Activated naive CD4-positive, alpha-beta T cell treated with anti-CD3 and anti-CD28 coated beads for 36 hours (primary cell): ENCODE measurements at regions not wholly inside any gene's neighbourhood (a gene's known extent, or its start where the extent isn't known, plus 50 kb on each side); places are given as distances from the start of the nearest gene placed in this dataset.

Experiments used
- CTCF ChIA-PET: fragments of 350-600 bp; sonication (Branson Sonifier 250); formaldehyde crosslinking; loops from one replicate; lab custom pipeline; 2021; ENCODE audit warnings: antibody characterized with exemption; lab: Charles Lee
- DNase-seq: peaks from one replicate; pipeline ENCODE4 v3.0.0-alpha.2; 2020
- H3K27ac Mint-ChIP-seq: one replicate; pipeline ENCODE4 v1.8.0; 2021; ENCODE audit warnings: mild to moderate bottlenecking, mixed read lengths
- H3K27me3 Mint-ChIP-seq: one replicate; pipeline ENCODE4 v1.8.0; 2021; ENCODE audit warnings: low read depth, mixed read lengths
- H3K36me3 Mint-ChIP-seq: one replicate; pipeline ENCODE4 v1.8.0; 2021; ENCODE audit warnings: low read depth, mixed read lengths
- H3K4me1 Mint-ChIP-seq: one replicate; pipeline ENCODE4 v1.8.0; 2021; ENCODE audit warnings: low read depth, mixed read lengths
- H3K4me3 Mint-ChIP-seq: one replicate; pipeline ENCODE4 v1.8.0; 2021; ENCODE audit warnings: mild to moderate bottlenecking, moderate library complexity, mixed read lengths
- H3K9me3 Mint-ChIP-seq: one replicate; pipeline ENCODE4 v1.8.0; 2021; ENCODE audit warnings: mixed read lengths
- intact Hi-C: fragments of 100-400 bp; cut with micrococcal nuclease; formaldehyde crosslinking; loops from one replicate; pipeline ENCODE4 v1.15.1; 2023

GRCh38 chr6:40308533-40309306 lies 278.4 kb downstream of the LRFN2 start:
- DNase-seq: peak; percentile 82
- CTCF ChIA-PET: interaction anchor here (0.6 to 1.3 kb wide), 6 partner anchors 10 to 946 kb away, joined by 3 to 5 read pairs (median 3); no protein-coding TSS in a partner anchor
- Mint-ChIP-seq H3K27ac (no peak overlapping the region), H3K4me3 (no peak overlapping the region), H3K9me3 (peaks cover 2% of the 10 kb centered on the region), H3K36me3 (no peaks in the 10 kb centered on the region), H3K4me1 (no peaks in the 10 kb centered on the region), H3K27me3 (peaks cover 33% of the 10 kb centered on the region)
- intact Hi-C loops: loop anchor here (1.0 to 5.0 kb wide), 4 partner anchors 327 to 961 kb away; no protein-coding TSS in a partner anchor

DNA sequence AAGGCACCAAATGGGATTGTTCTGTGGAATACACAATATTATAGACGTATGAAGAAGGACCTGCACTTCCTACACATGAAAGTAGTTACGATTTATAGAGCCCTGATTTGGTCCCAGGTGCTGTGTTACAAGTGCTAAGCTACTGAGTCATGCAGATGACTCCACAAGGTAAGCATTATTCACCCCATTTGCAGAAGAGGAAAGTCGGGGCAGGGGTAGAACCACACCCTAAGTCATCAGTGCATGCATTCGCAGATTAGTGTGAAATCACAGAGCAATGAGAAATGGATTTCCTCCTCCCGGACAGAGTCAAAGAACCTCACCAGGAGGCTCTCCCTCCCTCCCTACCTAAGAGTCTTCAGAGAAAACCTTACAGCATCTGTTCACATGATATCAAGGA lies 279.5 kb downstream of the LRFN2 start:
- Mint-ChIP-seq H3K27me3 (peaks cover 33% of the 10 kb centered on the region), H3K4me1 (no peaks in the 10 kb centered on the region), H3K36me3 (no peaks in the 10 kb centered on the region), H3K27ac (no peak overlapping the region), H3K9me3 (peaks cover 2% of the 10 kb centered on the region), H3K4me3 (no peak overlapping the region)
- intact Hi-C loops: loop anchor here (1.0 to 5.0 kb wide), 4 partner anchors 326 to 960 kb away; no protein-coding TSS in a partner anchor
- no peak for DNase-seq
- CTCF ChIA-PET: interaction anchor here (0.6 kb wide), 1 partner anchor 945 kb away, joined by 3 read pairs; no protein-coding TSS in a partner anchor

DNA sequence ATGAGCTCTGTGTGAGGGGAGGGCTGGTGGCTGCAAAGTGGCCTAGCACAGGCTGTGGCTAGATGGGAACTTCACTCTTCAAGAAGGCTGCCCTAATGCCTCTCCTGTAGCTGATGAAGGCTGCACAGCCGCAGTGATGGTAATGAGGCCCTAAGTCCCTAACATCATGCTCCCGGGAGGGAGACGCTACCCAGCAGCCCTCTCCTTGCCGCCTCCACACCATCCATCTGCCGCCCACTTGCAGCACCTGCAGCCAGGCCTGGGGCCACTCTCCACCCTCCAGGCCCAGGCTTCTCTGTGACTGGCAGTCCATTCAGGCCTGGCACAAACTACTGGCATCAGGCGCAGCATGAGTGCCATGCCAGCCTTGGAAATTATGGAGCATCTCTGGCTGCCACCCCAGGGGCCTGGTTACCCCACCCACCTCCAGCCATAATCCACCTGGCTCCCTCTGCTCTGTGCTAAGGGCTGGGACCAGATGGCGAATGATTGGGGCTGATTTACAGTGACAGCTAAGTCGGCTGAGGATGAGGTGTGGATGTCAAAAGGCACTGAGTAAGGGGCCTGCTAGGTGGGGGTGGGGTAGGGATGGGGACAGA lies 284.2 kb downstream of the LRFN2 start:
- Mint-ChIP-seq H3K27me3 (peaks cover 28% of the 10 kb centered on the region), H3K4me1 (no peaks in the 10 kb centered on the region), H3K9me3 (peaks cover 2% of the 10 kb centered on the region), H3K27ac (no peak overlapping the region), H3K4me3 (no peak overlapping the region), H3K36me3 (no peaks in the 10 kb centered on the region)
- intact Hi-C loops: no loop called here
- CTCF ChIA-PET: no interaction called here
- DNase-seq: no peak

DNA sequence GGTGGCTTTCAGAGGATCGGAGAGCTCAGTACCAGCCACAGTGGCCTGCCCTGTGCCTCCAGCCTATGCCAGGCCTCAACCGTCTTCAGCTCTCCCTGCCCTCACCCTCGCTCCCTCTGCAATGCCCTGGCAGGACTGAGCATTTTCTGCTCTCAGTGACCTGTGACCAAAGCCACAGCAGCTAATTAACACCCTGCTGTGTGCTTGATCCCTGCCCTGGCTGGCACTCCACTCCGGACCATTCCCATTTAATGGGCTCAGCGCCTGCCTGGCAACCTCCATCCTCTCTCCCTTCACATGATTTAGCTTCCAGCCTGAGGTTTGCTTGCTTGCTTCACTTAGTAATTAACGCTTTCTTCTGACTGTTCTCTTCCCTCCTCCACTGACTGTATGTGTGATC lies 287.5 kb downstream of the LRFN2 start:
- H3K27me3 Mint-ChIP-seq: peaks cover 10% of the 10 kb centered on the region
- no peaks in the 10 kb centered on the region for H3K4me1 Mint-ChIP-seq
- H3K27ac Mint-ChIP-seq: no peak overlapping the region
- H3K9me3 Mint-ChIP-seq: peaks cover 5% of the 10 kb centered on the region
- intact Hi-C loops: no loop called here
- H3K4me3 Mint-ChIP-seq: no peak overlapping the region
- no peak for DNase-seq
- CTCF ChIA-PET: no interaction called here
- no peaks in the 10 kb centered on the region for H3K36me3 Mint-ChIP-seq

DNA sequence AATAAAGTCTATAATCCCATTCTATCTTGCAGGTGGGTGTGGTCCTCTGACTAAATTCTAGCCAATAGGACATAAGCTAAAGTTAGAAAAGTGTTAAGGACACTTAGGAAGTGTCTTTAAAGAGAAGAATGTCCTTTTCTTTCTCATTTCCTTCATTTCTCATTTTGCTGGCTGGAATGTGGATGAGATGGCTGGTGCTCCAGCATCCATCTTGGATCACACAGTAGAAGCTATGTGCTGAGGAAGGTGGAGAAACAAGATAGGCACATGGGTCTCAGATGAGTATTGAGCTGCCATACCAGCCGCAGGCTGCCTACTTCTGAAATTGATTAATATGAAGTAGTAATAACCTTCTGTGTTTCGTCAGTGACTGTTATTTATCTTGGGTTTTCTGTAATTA lies 289.0 kb downstream of the LRFN2 start:
- Mint-ChIP-seq H3K36me3 (no peaks in the 10 kb centered on the region), H3K4me3 (no peak overlapping the region), H3K4me1 (no peaks in the 10 kb centered on the region), H3K27ac (no peak overlapping the region), H3K9me3 (peaks cover 5% of the 10 kb centered on the region), H3K27me3 (peaks cover 9% of the 10 kb centered on the region)
- CTCF ChIA-PET: no interaction called here
- intact Hi-C loops: no loop called here
- no peak for DNase-seq

DNA sequence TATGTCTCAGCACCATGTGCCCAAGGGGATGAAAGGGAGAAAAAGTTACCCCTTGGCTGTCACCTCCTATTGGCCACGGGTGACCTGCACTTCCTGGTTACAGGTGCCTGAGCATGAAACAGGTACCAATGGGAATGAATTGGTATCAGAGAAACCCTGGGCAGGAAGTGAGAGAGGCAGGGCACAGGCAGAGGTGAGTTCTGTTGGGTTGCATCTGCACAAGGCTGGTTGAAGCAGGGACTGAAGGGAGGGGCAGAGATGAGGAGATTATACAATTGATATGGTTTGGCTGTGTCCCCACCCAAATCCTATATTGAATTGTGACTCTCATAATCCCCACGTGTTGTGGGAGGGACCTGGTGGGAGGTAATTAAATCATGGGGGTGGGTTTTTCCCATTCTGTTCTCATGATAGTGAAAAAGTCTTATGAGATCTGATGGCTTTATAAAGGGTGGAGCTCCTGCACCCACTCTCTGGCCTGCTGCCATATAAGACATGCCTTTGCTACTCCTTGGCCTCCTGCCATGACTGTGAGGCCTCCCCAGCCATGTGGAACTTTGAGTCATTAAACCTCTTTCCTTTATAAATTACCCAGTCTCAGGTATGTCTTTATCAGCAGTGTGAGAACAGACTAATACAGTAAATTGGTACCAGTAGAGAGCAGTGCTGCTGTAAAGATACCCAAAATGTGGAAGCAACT lies 291.8 kb downstream of the LRFN2 start:
- intact Hi-C loops: no loop called here
- peak; percentile 12 for DNase-seq
- Mint-ChIP-seq H3K36me3 (no peaks in the 10 kb centered on the region), H3K4me3 (no peak overlapping the region), H3K27me3 (peaks cover 23% of the 10 kb centered on the region), H3K9me3 (peaks cover 5% of the 10 kb centered on the region), H3K27ac (no peak overlapping the region), H3K4me1 (no peaks in the 10 kb centered on the region)
- CTCF ChIA-PET: no interaction called here

DNA sequence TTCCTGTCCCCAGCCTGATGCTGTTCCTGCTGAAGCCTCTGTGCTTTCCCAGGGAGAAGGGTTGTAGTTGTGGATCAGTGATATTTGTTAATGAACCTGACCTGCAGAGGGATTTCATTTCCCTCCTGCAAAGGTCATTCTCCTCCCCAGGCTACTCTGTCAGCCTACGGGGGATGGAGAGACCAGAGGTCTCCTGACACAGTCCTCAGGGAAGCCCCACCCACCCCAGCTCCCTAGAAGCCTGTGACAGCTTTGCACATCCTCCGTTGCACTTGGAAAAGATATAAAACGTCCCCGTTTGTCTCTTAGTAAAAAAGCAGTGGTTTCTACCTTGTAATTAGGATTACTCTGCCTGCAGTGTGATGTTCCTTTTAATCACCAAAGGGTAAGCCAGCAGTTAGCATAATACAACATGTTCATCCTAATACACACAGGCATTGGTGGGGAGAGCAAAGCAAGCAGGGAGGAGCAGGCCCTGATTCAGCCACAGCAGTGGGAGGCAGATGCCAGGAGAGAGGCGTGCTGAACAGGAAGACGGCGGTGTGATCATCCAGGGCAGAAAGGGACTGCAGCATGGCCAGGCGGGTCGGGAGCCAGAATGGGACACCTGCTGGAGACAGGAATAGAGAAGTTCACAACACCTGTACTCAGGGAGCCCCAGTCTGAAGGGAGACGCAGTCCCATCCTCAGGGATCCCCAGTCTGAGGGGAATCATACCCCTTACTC lies 293.5 kb downstream of the LRFN2 start:
- H3K4me1 Mint-ChIP-seq: no peaks in the 10 kb centered on the region
- intact Hi-C loops: no loop called here

GRCh38 chr6:40293060-40293459 lies 294.1 kb downstream of the LRFN2 start:
- intact Hi-C loops: no loop called here
- Mint-ChIP-seq H3K36me3 (no peaks in the 10 kb centered on the region), H3K4me3 (no peak overlapping the region), H3K27ac (no peak overlapping the region), H3K4me1 (no peaks in the 10 kb centered on the region), H3K27me3 (peaks cover 24% of the 10 kb centered on the region), H3K9me3 (peaks cover 5% of the 10 kb centered on the region)
- CTCF ChIA-PET: no interaction called here
- DNase-seq: no peak

More for the DNA sequence above, 293.5 kb downstream of the LRFN2 start:
- no peak for DNase-seq
- CTCF ChIA-PET: interaction anchor here (0.7 kb wide), 1 partner anchor 745 kb away, joined by 3 read pairs; the partner anchor contains the start of gene UNC5CL
- Mint-ChIP-seq H3K36me3 (no peaks in the 10 kb centered on the region), H3K27ac (no peak overlapping the region), H3K27me3 (peaks cover 24% of the 10 kb centered on the region), H3K9me3 (peaks cover 5% of the 10 kb centered on the region), H3K4me3 (no peak overlapping the region)

- H3K36me3 Mint-ChIP-seq: no peaks in the 10 kb centered on the region
- H3K27me3 Mint-ChIP-seq: peaks cover 40% of the 10 kb centered on the region
- intact Hi-C loops: no loop called here
- no peak overlapping the region for H3K4me3 Mint-ChIP-seq
- peaks cover 5% of the 10 kb centered on the region for H3K9me3 Mint-ChIP-seq
- H3K27ac Mint-ChIP-seq: no peak overlapping the region
- CTCF ChIA-PET: no interaction called here
- H3K4me1 Mint-ChIP-seq: no peaks in the 10 kb centered on the region
- no peak for DNase-seq
Measured at GRCh38 chr6:40290816-40291215, 296.3 kb downstream of the LRFN2 start.

DNA sequence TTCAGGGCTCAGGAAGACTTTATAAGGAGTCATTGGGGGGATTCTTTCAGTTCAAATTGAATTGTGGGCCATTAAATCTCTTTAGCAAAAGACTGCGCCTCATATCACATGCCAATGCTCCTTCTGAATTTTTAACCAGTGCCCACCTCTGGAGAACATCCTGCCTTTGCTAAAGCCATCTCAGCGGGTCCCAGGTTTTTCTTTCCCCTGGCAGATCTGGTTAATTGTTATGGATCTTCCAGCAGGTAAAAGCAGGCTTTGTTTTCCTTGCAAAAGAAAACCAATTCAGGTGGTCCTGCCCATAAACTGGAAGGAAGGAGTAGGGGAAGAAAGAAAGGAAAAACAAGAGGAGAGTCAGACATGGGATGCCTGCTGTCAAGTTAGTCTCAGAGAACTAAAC lies 298.2 kb downstream of the LRFN2 start:
- intact Hi-C loops: no loop called here
- Mint-ChIP-seq H3K4me3 (no peak overlapping the region), H3K4me1 (no peaks in the 10 kb centered on the region), H3K27me3 (peaks cover 48% of the 10 kb centered on the region), H3K27ac (no peak overlapping the region), H3K9me3 (no peaks in the 10 kb centered on the region), H3K36me3 (no peaks in the 10 kb centered on the region)
- CTCF ChIA-PET: no interaction called here
- DNase-seq: no peak

- H3K4me3 Mint-ChIP-seq: no peak overlapping the region
- intact Hi-C loops: no loop called here
- CTCF ChIA-PET: no interaction called here
- peaks cover 40% of the 10 kb centered on the region for H3K27me3 Mint-ChIP-seq
- H3K36me3 Mint-ChIP-seq: no peaks in the 10 kb centered on the region
- no peak for DNase-seq
- H3K27ac Mint-ChIP-seq: no peak overlapping the region
- H3K4me1 Mint-ChIP-seq: no peaks in the 10 kb centered on the region
- no peaks in the 10 kb centered on the region for H3K9me3 Mint-ChIP-seq
Measured at GRCh38 chr6:40287296-40287850, 299.8 kb downstream of the LRFN2 start.

- Mint-ChIP-seq H3K36me3 (no peaks in the 10 kb centered on the region), H3K4me1 (no peaks in the 10 kb centered on the region), H3K27me3 (peaks cover 36% of the 10 kb centered on the region), H3K27ac (no peak overlapping the region), H3K9me3 (no peaks in the 10 kb centered on the region), H3K4me3 (no peak overlapping the region)
- CTCF ChIA-PET: no interaction called here
- no peak for DNase-seq
- intact Hi-C loops: no loop called here
Measured at GRCh38 chr6:40286721-40287120, 300.4 kb downstream of the LRFN2 start.
